Endothelial cell of umbilical vein (primary cell): ENCODE measurements at regions not wholly inside any gene's neighbourhood (a gene's known extent, or its start where the extent isn't known, plus 50 kb on each side); places are given as distances from the start of the nearest gene placed in this dataset.

Experiments used
- BruUV-seq: library from RNA; stranded (reverse); fragments of 400-500 nt; replicated peaks from 2 replicates; lab custom pipeline; 2021; lab: Mats Ljungman, UMichigan
- CTCF ChIA-PET: fragments of 300-600, 350-600 bp; sonication (Branson Sonifier 250); formaldehyde crosslinking; loops from one replicate; lab custom pipeline; 2021; ENCODE audit warnings: antibody characterized with exemption, inconsistent platforms; lab: Charles Lee
- POLR2A ChIA-PET: fragments of 300-600, 350-600 bp; sonication (Branson Sonifier 250); formaldehyde crosslinking; loops from one replicate; lab custom pipeline; 2021; ENCODE audit warnings: antibody characterized with exemption, inconsistent platforms; lab: Charles Lee
- DNase-seq: peaks from one replicate; pipeline ENCODE4 v3.0.0-alpha.2; 2011; ENCODE audit warnings: low read depth, low spot score
- FAIRE-seq: peaks from 2 replicates; lab custom pipeline; 2011; peaks lifted over from hg19 to GRCh38; lab: Jason Lieb, UNC
- H2AFZ ChIP-seq: 2 replicates; pipeline ENCODE4 v1.6.0; 2012; ENCODE audit warnings: low read depth, low read length, control low read depth, inconsistent platforms
- H3K27ac ChIP-seq: 2 replicates; pipeline ENCODE4 v1.5.1; 2011; ENCODE audit warnings: low read depth, mild to moderate bottlenecking, control low read depth, low read length, moderate library complexity; ENCODE audit not compliant: insufficient read depth
- H3K27me3 ChIP-seq, 2 experiments: 2 replicates each; pipeline versions ENCODE4 v1.6.0 to v1.6.1; 2011; ENCODE audit warnings: low read length in 2 of 2, mixed read lengths in 1 of 2; ENCODE audit not compliant: control insufficient read depth in 2 of 2, insufficient read depth in 2 of 2
- H3K36me3 ChIP-seq, 2 experiments: 2 replicates in 1 of 2; 3 replicates in 1 of 2; pipeline ENCODE4 v1.5.1; 2011; ENCODE audit warnings: low read length in 2 of 2, mild to moderate bottlenecking in 1 of 2, moderate library complexity in 1 of 2; ENCODE audit not compliant: control insufficient read depth in 2 of 2, insufficient read depth in 2 of 2; ENCODE audit errors: extremely low read depth in 1 of 2
- H3K4me1 ChIP-seq: 3 replicates; pipeline ENCODE4 v1.5.1; 2011; ENCODE audit warnings: mild to moderate bottlenecking, low read length; ENCODE audit not compliant: control insufficient read depth, insufficient read depth; ENCODE audit errors: extremely low read depth
- H3K4me2 ChIP-seq: 2 replicates; pipeline ENCODE4 v1.6.1; 2011; ENCODE audit warnings: low read length, control low read depth, mixed read lengths; ENCODE audit not compliant: insufficient read depth
- H3K4me3 ChIP-seq, 3 experiments: fragments of 200-600 bp in 1 of 3; sonication (generic), shearing (Covaris generic) in 1 of 3; replicated peaks in 1 of 3; 2 replicates each; pipeline ENCODE4 v1.5.1; 2011 to 2016; ENCODE audit warnings: control low read depth in 3 of 3, low read length in 3 of 3, mild to moderate bottlenecking in 2 of 3, inconsistent platforms in 1 of 3, low read depth in 1 of 3, moderate library complexity in 1 of 3; ENCODE audit not compliant: insufficient read depth in 1 of 3
- H3K79me2 ChIP-seq: 2 replicates; pipeline ENCODE4 v1.6.0; 2012; ENCODE audit warnings: low read length, inconsistent platforms; ENCODE audit not compliant: control insufficient read depth, insufficient read depth
- H3K9ac ChIP-seq: replicated peaks from 2 replicates; pipeline ENCODE3; 2011; ENCODE audit warnings: low read length, control low read depth; ENCODE audit not compliant: insufficient read depth; ENCODE audit errors: extremely low read depth
- H3K9me1 ChIP-seq: replicated peaks from 3 replicates; pipeline ENCODE4 v1.6.0; 2011; ENCODE audit warnings: mild to moderate bottlenecking, low read length; ENCODE audit not compliant: control insufficient read depth, insufficient read depth; ENCODE audit errors: extremely low read depth
- H3K9me3 ChIP-seq: replicated peaks from 2 replicates; pipeline ENCODE4 v1.5.1; 2012; ENCODE audit warnings: low read length, inconsistent platforms; ENCODE audit not compliant: control insufficient read depth, insufficient read depth
- H4K20me1 ChIP-seq: replicated peaks from 2 replicates; pipeline ENCODE3; 2011; ENCODE audit warnings: mild to moderate bottlenecking, low read length; ENCODE audit not compliant: control insufficient read depth, insufficient read depth; ENCODE audit errors: extremely low read depth
- EZH2 ChIP-seq: IDR thresholded peaks from 2 replicates; pipeline ENCODE4 v1.6.1; 2012; ENCODE audit warnings: borderline replicate concordance, low read depth, mild to moderate bottlenecking, moderate library complexity, low read length, inconsistent platforms; ENCODE audit not compliant: severe bottlenecking
- FOS ChIP-seq: IDR thresholded peaks from 2 replicates; pipeline ENCODE4 v1.6.1; 2011; ENCODE audit warnings: mild to moderate bottlenecking, low read length, moderate library complexity, borderline replicate concordance; ENCODE audit not compliant: insufficient read depth
- GATA2 ChIP-seq: IDR thresholded peaks from 2 replicates; pipeline ENCODE4 v1.7.0; 2011; ENCODE audit warnings: low read depth, mild to moderate bottlenecking, moderate library complexity, mixed read lengths, low read length; ENCODE audit not compliant: insufficient read length, insufficient read depth
- JUN ChIP-seq: IDR thresholded peaks from 2 replicates; pipeline ENCODE4 v1.6.1; 2011; ENCODE audit warnings: borderline replicate concordance, low read depth; ENCODE audit not compliant: insufficient read length, insufficient read depth
- MYC ChIP-seq: IDR thresholded peaks from one replicate; pipeline ENCODE4 v1.6.1; 2011; ENCODE audit warnings: mild to moderate bottlenecking, low read depth, low read length
- POLR2A ChIP-seq: IDR thresholded peaks from 2 replicates; pipeline ENCODE4 v1.6.1; 2012; ENCODE audit warnings: low read depth, mild to moderate bottlenecking, control low read depth, low read length
- POLR2AphosphoS5 ChIP-seq: IDR thresholded peaks from 2 replicates; pipeline ENCODE4 v1.6.1; 2012; ENCODE audit warnings: low read depth, mild to moderate bottlenecking, control low read depth, low read length, moderate library complexity; ENCODE audit not compliant: insufficient read depth
- dilution Hi-C: fragments of 300-500 bp; cut with MboI; formaldehyde crosslinking; loops from one replicate; pipeline ENCODE4 v1.15.0; 2019; ENCODE audit warnings: low sequenced_read_pairs; ENCODE audit not compliant: extremely low pct_ligation_motif_present
- intact Hi-C: fragments of 100-400 bp; cut with micrococcal nuclease; formaldehyde crosslinking; loops from one replicate; pipeline ENCODE4 v1.10.0; 2022
- TF ChIP-seq, protein P1 (sequence below): IDR thresholded peaks from 2 replicates; pipeline ENCODE4 v1.6.1; 2011; ENCODE audit not compliant: insufficient read depth, insufficient read length
- TF ChIP-seq, protein P2 (sequence below), 2 donors: IDR thresholded peaks; 1 replicate in 1 of 2; 2 replicates in 1 of 2; pipeline ENCODE4 v1.5.1; 2011; ENCODE audit warnings: low read length in 2 of 2, mild to moderate bottlenecking in 2 of 2, moderate library complexity in 2 of 2, control low read depth in 1 of 2, inconsistent platforms in 1 of 2, low read depth in 1 of 2; ENCODE audit not compliant: insufficient read depth in 1 of 2; ENCODE audit errors: extremely low read depth in 1 of 2

DNA sequence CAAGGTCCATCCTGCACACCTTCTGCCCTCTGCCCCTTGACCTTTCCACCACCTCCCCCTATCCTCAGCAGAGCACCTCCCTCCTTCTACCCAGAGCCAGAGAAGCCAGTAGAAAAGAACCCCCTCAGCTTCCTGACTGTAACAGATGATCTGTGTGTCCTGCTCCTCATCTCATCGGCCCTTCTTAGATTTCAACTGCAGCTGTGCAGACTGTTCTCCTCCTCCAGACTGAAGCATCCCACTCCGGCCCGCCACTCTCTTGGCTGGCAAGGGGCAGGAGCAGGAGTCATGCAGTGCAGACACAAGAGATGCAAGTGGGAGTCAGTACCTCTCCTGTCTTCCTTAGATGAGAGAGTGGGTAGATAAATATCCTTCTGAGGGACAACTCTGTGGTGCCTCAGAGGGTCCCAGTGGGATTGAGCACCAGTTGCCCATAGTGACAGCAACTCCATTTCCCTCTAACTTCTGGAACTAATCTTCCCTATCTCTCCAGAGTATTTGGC is 163.5 kb upstream of the MLN start:
- intact Hi-C loops, result no loop called here
- dilution Hi-C loops, result no loop called here
- no peak overlapping the region for H3K4me3 ChIP-seq
- FAIRE-seq (no peak), DNase-seq (no peak)
- no peak overlapping the region for H3K9ac ChIP-seq
- no peaks in the 10 kb centered on the region for H3K9me1 ChIP-seq
- ChIA-PET POLR2A (no interaction called here), CTCF (interaction anchor here (1.3 kb wide), 1 partner anchor 10 kb away, joined by 3 read pairs; no protein-coding TSS in a partner anchor)
- no peaks in the 10 kb centered on the region for H4K20me1 ChIP-seq
- H2AFZ ChIP-seq, result no peak overlapping the region
- H3K4me2 ChIP-seq, result no peak overlapping the region
- TF ChIP-seq POLR2AphosphoS5 (no peak), GATA2 (no peak), MYC (no peak), POLR2A (no peak), FOS (no peak), EZH2 (no peak), JUN (no peak)
- TF ChIP-seq, protein P1, sequence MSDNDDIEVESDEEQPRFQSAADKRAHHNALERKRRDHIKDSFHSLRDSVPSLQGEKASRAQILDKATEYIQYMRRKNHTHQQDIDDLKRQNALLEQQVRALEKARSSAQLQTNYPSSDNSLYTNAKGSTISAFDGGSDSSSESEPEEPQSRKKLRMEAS, result no peak
- TF ChIP-seq, protein P2, sequence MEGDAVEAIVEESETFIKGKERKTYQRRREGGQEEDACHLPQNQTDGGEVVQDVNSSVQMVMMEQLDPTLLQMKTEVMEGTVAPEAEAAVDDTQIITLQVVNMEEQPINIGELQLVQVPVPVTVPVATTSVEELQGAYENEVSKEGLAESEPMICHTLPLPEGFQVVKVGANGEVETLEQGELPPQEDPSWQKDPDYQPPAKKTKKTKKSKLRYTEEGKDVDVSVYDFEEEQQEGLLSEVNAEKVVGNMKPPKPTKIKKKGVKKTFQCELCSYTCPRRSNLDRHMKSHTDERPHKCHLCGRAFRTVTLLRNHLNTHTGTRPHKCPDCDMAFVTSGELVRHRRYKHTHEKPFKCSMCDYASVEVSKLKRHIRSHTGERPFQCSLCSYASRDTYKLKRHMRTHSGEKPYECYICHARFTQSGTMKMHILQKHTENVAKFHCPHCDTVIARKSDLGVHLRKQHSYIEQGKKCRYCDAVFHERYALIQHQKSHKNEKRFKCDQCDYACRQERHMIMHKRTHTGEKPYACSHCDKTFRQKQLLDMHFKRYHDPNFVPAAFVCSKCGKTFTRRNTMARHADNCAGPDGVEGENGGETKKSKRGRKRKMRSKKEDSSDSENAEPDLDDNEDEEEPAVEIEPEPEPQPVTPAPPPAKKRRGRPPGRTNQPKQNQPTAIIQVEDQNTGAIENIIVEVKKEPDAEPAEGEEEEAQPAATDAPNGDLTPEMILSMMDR (IDR thresholded peaks at IDR 0.05; ENCODE audit: extremely low read depth in 1 of 2, insufficient read depth in 1 of 2, low read depth in 1 of 2, low read length in 2 of 2), result no peak
- H3K9me3 ChIP-seq, result no peaks in the 10 kb centered on the region
- H3K4me1 ChIP-seq, result no peaks in the 10 kb centered on the region
- H3K27me3 ChIP-seq, result peaks cover 9 to 24% of the 10 kb centered on the region in 2 experiments
- H3K36me3 ChIP-seq, result no peaks in the 10 kb centered on the region
- BruUV-seq, result no TSS peak
- H3K79me2 ChIP-seq, result no peaks in the 10 kb centered on the region
- no peak overlapping the region for H3K27ac ChIP-seq
